Heart right ventricle (tissue), 16 donors: ENCODE measurements at regions not wholly inside any gene's neighbourhood (a gene's known extent, or its start where the extent isn't known, plus 50 kb on each side); places are given as distances from the start of the nearest gene placed in this dataset.
A peak's percentile ranks its signal among the peaks of the same experiment; 100 is the strongest.

ENCODE experiments used
- ATAC-seq, 8 donors: fragments of 200-7000 bp; cut with Tn5 transposase; one replicate each; pipeline ENCODE4 v1.9.1; 2020; ENCODE audit warnings: mild to moderate bottlenecking in 8 of 8, moderate library complexity in 8 of 8, moderate number of reproducible peaks in 1 of 8
- DNase-seq, 2 donors: peaks; one replicate each; pipeline ENCODE4 v3.0.0-alpha.2; 2020
- H3K27ac ChIP-seq, 10 donors: fragments of 200-600 bp; sonication (generic) in 2 of 10; one replicate each; pipeline versions ENCODE4 v1.5.0 to v1.8.0; 2020 to 2022; ENCODE audit warnings: mild to moderate bottlenecking in 3 of 10
- H3K27me3 ChIP-seq, 7 donors: fragments of 200-600 bp; one replicate each; pipeline ENCODE4 v1.8.0; 2021 to 2022; ENCODE audit warnings: mild to moderate bottlenecking in 2 of 7
- H3K36me3 ChIP-seq, 9 donors: fragments of 200-600 bp; sonication (generic) in 1 of 9; one replicate each; pipeline versions ENCODE4 v1.5.0 to v1.8.0; 2020 to 2022; ENCODE audit warnings: mild to moderate bottlenecking in 2 of 9
- H3K4me1 ChIP-seq, 9 donors: fragments of 200-600 bp; sonication (generic) in 1 of 9; one replicate each; pipeline versions ENCODE4 v1.5.0 to v1.8.0; 2020 to 2022; ENCODE audit warnings: mild to moderate bottlenecking in 4 of 9
- H3K4me3 ChIP-seq, 10 donors: fragments of 200-600 bp; sonication (generic) in 2 of 10; one replicate each; pipeline versions ENCODE4 v1.5.0 to v1.8.0; 2020 to 2022; ENCODE audit warnings: mild to moderate bottlenecking in 7 of 10, moderate library complexity in 2 of 10
- H3K9me3 ChIP-seq, 11 donors: fragments of 200-600 bp in 10 of 11; sonication (generic) in 2 of 11; one replicate each; pipeline versions ENCODE4 v1.5.0 to v1.8.0; 2013 to 2022; ENCODE audit warnings: mild to moderate bottlenecking in 2 of 11, control low read depth in 1 of 11, moderate library complexity in 1 of 11
- CTCF ChIP-seq, 9 donors: fragments of 200-600 bp; sonication (generic) in 2 of 9; IDR thresholded peaks; one replicate each; pipeline versions ENCODE4 v1.5.0 to v1.8.0; 2021 to 2022; ENCODE audit warnings: antibody characterized with exemption in 9 of 9, mild to moderate bottlenecking in 5 of 9, moderate library complexity in 1 of 9
- WGBS, 2 donors: extraction: QIAGEN DNeasy Blood & Tissue Kit; methylation state at CpG; one replicate each; pipeline ENCODE4 v1.1.7; 2013; ENCODE audit warnings: inconsistent platforms in 1 of 2; 5-methylcytosine and 5-hydroxymethylcytosine counted together
- intact Hi-C, 10 donors: fragments of 100-400 bp; cut with DNase I; formaldehyde crosslinking; loops; one replicate each; pipeline versions ENCODE4 v1.11.1 to v1.14.2; 2022
- donor health status: Arrhythmogenic right ventricular cardiomyopathy.
- donor health status: ischemic (EF 13 %, LVEDD 7.1; RV severe dilation, severe dysfunction).
- donor health status: healthy with polysubstance abuse.
- donor health status: DM: no; HTN: yes; CAD: no.
- donor health status: DM: no; HTN: no; CAD: no.
- donor health status: ischemic (EF 25% LVEDD 6.9; RV normal size, moderate dysfunction).
- donor health status: ischemic (EF 25% LVEDD 5.7; RV mildly dilated, moderate dysfunction).
- donor health status: healthy.
- donor health status: DM: yes; HTN: yes; CAD: no.
- donor health status: Ischemic cardiomyopathy.
- donor health status: ischemic (EF 35%, LVEDD 5.7; RV mildly dilated, moderate dysfunction).
- donor health status: nonischemic (EF 11% LVEDD 7.7; RV severe dilation, severe dysfunction).
- donor health status: DM: yes; HTN: yes; CAD: no.
- donor health status: PGD.
- donor health status: ischemic (EF 29% LVEDD 5.4; RV normal size, mild dysfunction).
- donor health status: nonischemic (EF 23%, LVEDD 6.1; RV moderate dilation, normal function).

- WGBS, 2 donors = 68 to 73% methylated on average over 6 of the region's 6 CpGs
- ATAC-seq = no peak
- DNase-seq = no peak
- H3K9me3 ChIP-seq = no peaks in the 10 kb centered on the region
- intact Hi-C loops = no loop called here
- H3K27me3 ChIP-seq = peaks cover 0 to 20% (median 4%) of the 10 kb centered on the region in 7 donors
- H3K36me3 ChIP-seq = no peaks in the 10 kb centered on the region
- H3K4me1 ChIP-seq = no peaks in the 10 kb centered on the region
- no peak overlapping the region for H3K4me3 ChIP-seq
- no peak overlapping the region for H3K27ac ChIP-seq
- no peak for TF ChIP-seq CTCF (IDR thresholded peaks at IDR 0.05)
Observed at GRCh38 chr22:48644997-48645396, 1182.7 kb downstream of the BRD1 start.

GRCh38 chr22:48644108-48644507 lies 1183.6 kb downstream of the BRD1 start:
- Histone ChIP-seq H3K36me3 (no peaks in the 10 kb centered on the region), H3K4me1 (no peaks in the 10 kb centered on the region), H3K27me3 (peaks cover 0 to 28% (median 4%) of the 10 kb centered on the region in 7 donors), H3K9me3 (no peaks in the 10 kb centered on the region), H3K4me3 (no peak overlapping the region), H3K27ac (no peak overlapping the region)
- ATAC-seq (no peak), DNase-seq (peak in 1 of 2 donors; percentile 4)
- intact Hi-C loops = no loop called here
- no peak for TF ChIP-seq CTCF (IDR thresholded peaks at IDR 0.05)
- 49 to 54% methylated on average over 9 of the region's 9 CpGs for WGBS, 2 donors

GRCh38 chr22:48643066-48643731 lies 1184.5 kb downstream of the BRD1 start:
- ATAC-seq = no peak

GRCh38 chr22:48642550-48642949 lies 1185.1 kb downstream of the BRD1 start:
- H3K27ac ChIP-seq = no peak overlapping the region
- DNase-seq (no peak), ATAC-seq (no peak)
- no peaks in the 10 kb centered on the region for H3K36me3 ChIP-seq
- intact Hi-C loops = no loop called here
- peaks cover 0 to 30% (median 5%) of the 10 kb centered on the region in 7 donors for H3K27me3 ChIP-seq
- no peak overlapping the region for H3K4me3 ChIP-seq
- 81 to 82% methylated on average over 6 of the region's 6 CpGs for WGBS, 2 donors
- TF ChIP-seq CTCF (IDR thresholded peaks at IDR 0.05) = no peak
- H3K9me3 ChIP-seq = no peaks in the 10 kb centered on the region
- no peaks in the 10 kb centered on the region for H3K4me1 ChIP-seq

More at GRCh38 chr22:48643066-48643731, 1184.5 kb downstream of the BRD1 start:
- Histone ChIP-seq H3K4me1 (no peaks in the 10 kb centered on the region), H3K27me3 (peaks cover 0 to 30% (median 4%) of the 10 kb centered on the region in 7 donors), H3K27ac (no peak overlapping the region), H3K9me3 (no peaks in the 10 kb centered on the region), H3K36me3 (no peaks in the 10 kb centered on the region), H3K4me3 (no peak overlapping the region)
- DNase-seq = peak in 1 of 2 donors; percentile 2
- intact Hi-C loops = no loop called here
- no peak for TF ChIP-seq CTCF (IDR thresholded peaks at IDR 0.05)
- 90 to 91% methylated on average over 23 of the region's 23 CpGs for whole genome bisulfite sequencing, 2 donors
